B cell (primary cell): ENCODE measurements at regions not wholly inside any gene's neighbourhood (a gene's known extent, or its start where the extent isn't known, plus 50 kb on each side); places are given as distances from the start of the nearest gene placed in this dataset.

Source experiments
- ATAC-seq: fragments of 200-7000 bp; cut with Tn5 transposase; one replicate; pipeline ENCODE4 v1.10.0; 2021; ENCODE audit warnings: low read depth, mild to moderate bottlenecking, moderate number of reproducible peaks, moderate library complexity
- CTCF ChIA-PET: fragments of 350-600 bp; sonication (Branson Sonifier 250); formaldehyde crosslinking; loops from one replicate; lab custom pipeline; 2021; ENCODE audit warnings: antibody characterized with exemption, inconsistent platforms; lab: Charles Lee
- POLR2A ChIA-PET: fragments of 350-600 bp; sonication (Branson Sonifier 250); formaldehyde crosslinking; loops from one replicate; lab custom pipeline; 2021; ENCODE audit warnings: antibody characterized with exemption; lab: Charles Lee
- DNase-seq: peaks from one replicate; pipeline ENCODE4 v3.0.0; 2013
- H2AFZ ChIP-seq: 2 replicates; pipeline ENCODE4 v1.6.1; 2012; ENCODE audit warnings: mild to moderate bottlenecking, low read depth, low read length; ENCODE audit not compliant: insufficient read depth, poor library complexity, severe bottlenecking
- H3K27ac ChIP-seq, 2 donors: 1 replicate in 1 of 2; 2 replicates in 1 of 2; pipeline ENCODE4 v1.5.1; 2012 to 2013; ENCODE audit warnings: low read length in 2 of 2, mild to moderate bottlenecking in 2 of 2, moderate library complexity in 1 of 2
- H3K27me3 ChIP-seq, 4 experiments: fragments of 200-600 bp in 1 of 4; sonication (generic) in 1 of 4; replicated peaks in 1 of 4; 1 replicate in 2 of 4; 2 replicates in 2 of 4; pipeline versions ENCODE4 v1.6.1 to v1.7.0; 2013 to 2016; ENCODE audit warnings: low read length in 3 of 4, mild to moderate bottlenecking in 2 of 4, mixed read lengths in 1 of 4, moderate library complexity in 1 of 4; ENCODE audit not compliant: insufficient read depth in 4 of 4, control insufficient read depth in 3 of 4; ENCODE audit errors: control extremely low read depth in 1 of 4
- H3K36me3 ChIP-seq, 2 experiments: replicated peaks in 1 of 2; 1 replicate in 1 of 2; 2 replicates in 1 of 2; pipeline versions ENCODE4 v1.6.1 to v1.7.1; 2013; ENCODE audit warnings: low read length in 1 of 2; ENCODE audit not compliant: insufficient read depth in 2 of 2, control insufficient read depth in 1 of 2; ENCODE audit errors: control extremely low read depth in 1 of 2, extremely low read depth in 1 of 2
- H3K4me1 ChIP-seq, 2 donors: fragments of 200-600 bp in 1 of 2; sonication (generic) in 1 of 2; 1 replicate in 1 of 2; 2 replicates in 1 of 2; pipeline versions ENCODE4 v1.5.1 to v1.6.1; 2013 to 2017; ENCODE audit warnings: low read length in 2 of 2; ENCODE audit not compliant: control insufficient read depth in 2 of 2, insufficient read depth in 2 of 2
- H3K4me2 ChIP-seq: replicated peaks from 2 replicates; pipeline ENCODE3; 2012; ENCODE audit warnings: mild to moderate bottlenecking, low read depth, low read length; ENCODE audit not compliant: poor library complexity, severe bottlenecking
- H3K4me3 ChIP-seq, 5 experiments: fragments of 200-600 bp in 1 of 5; sonication (generic) in 1 of 5; 1 replicate in 3 of 5; 2 replicates in 2 of 5; pipeline versions ENCODE4 v1.5.1 to v1.7.0; 2011 to 2016; ENCODE audit warnings: low read length in 4 of 5, mild to moderate bottlenecking in 4 of 5, low read depth in 2 of 5, control low read depth in 1 of 5, moderate library complexity in 1 of 5; ENCODE audit not compliant: insufficient read depth in 1 of 5; ENCODE audit errors: control extremely low read depth in 1 of 5, extremely low read depth in 1 of 5
- H3K79me2 ChIP-seq: fragments of 200-600 bp; sonication (generic); one replicate; pipeline ENCODE4 v1.6.0; 2016; ENCODE audit warnings: low read length; ENCODE audit not compliant: control insufficient read depth, insufficient read depth
- H3K9ac ChIP-seq: fragments of 200-600 bp; sonication (generic); 2 replicates; pipeline ENCODE4 v1.6.1; 2017; ENCODE audit warnings: mild to moderate bottlenecking, low read length, moderate library complexity
- H3K9me3 ChIP-seq, 3 donors: one replicate each; pipeline versions ENCODE4 v1.6.1 to v1.7.1; 2013; ENCODE audit warnings: low read length in 2 of 3; ENCODE audit not compliant: control insufficient read depth in 2 of 3, insufficient read depth in 1 of 3; ENCODE audit errors: control extremely low read depth in 1 of 3
- H4K20me1 ChIP-seq: 2 replicates; pipeline ENCODE4 v1.6.0; 2012; ENCODE audit warnings: mild to moderate bottlenecking, low read length; ENCODE audit not compliant: insufficient read depth, control insufficient read depth, poor library complexity, severe bottlenecking
- H3K27ac Mint-ChIP-seq: one replicate; pipeline ENCODE4 v1.8.0; 2021; ENCODE audit warnings: mixed read lengths
- H3K27me3 Mint-ChIP-seq: one replicate; pipeline ENCODE4 v1.8.0; 2021; ENCODE audit warnings: mixed read lengths
- H3K4me1 Mint-ChIP-seq: one replicate; pipeline ENCODE4 v1.8.0; 2021; ENCODE audit warnings: mixed read lengths
- H3K4me3 Mint-ChIP-seq: one replicate; pipeline ENCODE4 v1.8.0; 2021; ENCODE audit warnings: mixed read lengths
- H3K9me3 Mint-ChIP-seq: one replicate; pipeline ENCODE4 v1.8.0; 2022; ENCODE audit warnings: mixed read lengths; ENCODE audit not compliant: insufficient read depth
- CTCF ChIP-seq: fragments of 200-600 bp; IDR thresholded peaks from one replicate; pipeline ENCODE4 v1.8.0; 2022; ENCODE audit warnings: antibody characterized with exemption, mild to moderate bottlenecking
- EZH2 ChIP-seq: IDR thresholded peaks from 2 replicates; pipeline ENCODE4 v1.6.1; 2012; ENCODE audit warnings: borderline replicate concordance, low read depth, mild to moderate bottlenecking, moderate library complexity, low read length; ENCODE audit not compliant: insufficient read depth, poor library complexity, severe bottlenecking
- WGBS: methylation state at CpG from one replicate; pipeline ENCODE4 v1.1.5; 2013; ENCODE audit warnings: missing lambda C conversion rate; ENCODE audit not compliant: insufficient coverage; 5-methylcytosine and 5-hydroxymethylcytosine counted together
- intact Hi-C: fragments of 100-400 bp; cut with micrococcal nuclease; formaldehyde crosslinking; loops from one replicate; pipeline ENCODE4 v1.10.0; 2022

- Histone ChIP-seq H3K36me3 (no peaks in the 10 kb centered on the region), H3K9me3 (peaks cover 0 to 8% (median 4%) of the 10 kb centered on the region in 3 donors), H3K4me3 (no peak overlapping the region), H3K27ac (no peak overlapping the region), H3K9ac (no peak overlapping the region), H3K79me2 (no peaks in the 10 kb centered on the region), H3K27me3 (no peaks in the 10 kb centered on the region), H3K4me2 (no peak overlapping the region), H2AFZ (no peak overlapping the region), H4K20me1 (no peaks in the 10 kb centered on the region), H3K4me1 (no peaks in the 10 kb centered on the region)
- Mint-ChIP-seq H3K4me1 (no peaks in the 10 kb centered on the region), H3K27ac (no peak overlapping the region), H3K27me3 (no peaks in the 10 kb centered on the region), H3K4me3 (no peak overlapping the region), H3K9me3 (no peaks in the 10 kb centered on the region)
- DNase-seq (no peak), ATAC-seq (no peak)
- intact Hi-C loops = no loop called here
- POLR2A ChIA-PET = no interaction called here
- no CpG with 5 or more reads among the region's 1 CpG for WGBS
- CTCF ChIA-PET = no interaction called here
- TF ChIP-seq CTCF (no peak), EZH2 (no peak)
These were observed 490.3 kb upstream of the EPHA5 start for GRCh38 chr4:66160606-66161005.

DNA sequence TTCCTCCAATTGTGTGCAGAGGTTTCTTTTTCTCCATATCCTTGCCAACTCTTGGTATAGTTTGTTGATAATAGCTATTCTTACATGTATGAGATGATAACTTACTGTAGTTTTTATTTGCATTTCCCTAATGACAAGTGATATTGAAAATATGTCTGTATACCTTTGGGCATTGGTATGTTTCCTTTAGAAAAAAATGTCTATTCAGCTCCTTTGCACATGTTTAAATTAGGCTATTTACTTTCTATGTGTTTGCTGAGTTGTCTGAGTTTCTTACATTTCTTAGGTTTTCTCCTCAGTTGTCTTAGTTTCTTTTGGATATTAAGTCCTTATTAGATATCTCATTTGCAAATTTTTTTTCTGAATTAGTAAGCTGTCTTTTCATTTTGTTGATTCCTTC is 487.3 kb upstream of the EPHA5 start:
- Histone ChIP-seq H2AFZ (no peak overlapping the region), H3K4me1 (no peaks in the 10 kb centered on the region), H3K79me2 (no peaks in the 10 kb centered on the region), H3K4me2 (no peak overlapping the region), H3K9ac (no peak overlapping the region), H3K27ac (no peak overlapping the region), H4K20me1 (no peaks in the 10 kb centered on the region), H3K27me3 (no peaks in the 10 kb centered on the region), H3K4me3 (no peak overlapping the region), H3K36me3 (no peaks in the 10 kb centered on the region), H3K9me3 (peaks cover 0 to 16% (median 0%) of the 10 kb centered on the region in 3 donors)
- Mint-ChIP-seq H3K9me3 (no peaks in the 10 kb centered on the region), H3K4me3 (no peak overlapping the region), H3K27me3 (no peaks in the 10 kb centered on the region), H3K27ac (no peak overlapping the region), H3K4me1 (no peaks in the 10 kb centered on the region)
- no peak for ATAC-seq
- TF ChIP-seq EZH2 = no peak
- no peak for TF ChIP-seq CTCF
- no peak for DNase-seq
- ChIA-PET POLR2A (no interaction called here), CTCF (no interaction called here)
- intact Hi-C loops = no loop called here
